Jurkat, Clone E6-1 (cell line): ENCODE measurements at regions not wholly inside any gene's neighbourhood (a gene's known extent, or its start where the extent isn't known, plus 50 kb on each side); places are given as distances from the start of the nearest gene placed in this dataset.
A peak's percentile ranks its signal among the peaks of the same experiment; 100 is the strongest.
"Not testable (repeated sequence)": the region's sequence is repeated elsewhere in the genome, so short reads cannot be mapped to it uniquely, and the experiment has no call there.

ENCODE experiments used
- DNase-seq: peaks from one replicate; pipeline ENCODE4 v3.0.0-alpha.2; 2011; ENCODE audit warnings: low read depth, low spot score
- H3K4me3 ChIP-seq: 2 replicates; pipeline ENCODE4 v1.5.1; 2011; ENCODE audit warnings: mild to moderate bottlenecking, low read length, control low read depth, moderate library complexity

DNA sequence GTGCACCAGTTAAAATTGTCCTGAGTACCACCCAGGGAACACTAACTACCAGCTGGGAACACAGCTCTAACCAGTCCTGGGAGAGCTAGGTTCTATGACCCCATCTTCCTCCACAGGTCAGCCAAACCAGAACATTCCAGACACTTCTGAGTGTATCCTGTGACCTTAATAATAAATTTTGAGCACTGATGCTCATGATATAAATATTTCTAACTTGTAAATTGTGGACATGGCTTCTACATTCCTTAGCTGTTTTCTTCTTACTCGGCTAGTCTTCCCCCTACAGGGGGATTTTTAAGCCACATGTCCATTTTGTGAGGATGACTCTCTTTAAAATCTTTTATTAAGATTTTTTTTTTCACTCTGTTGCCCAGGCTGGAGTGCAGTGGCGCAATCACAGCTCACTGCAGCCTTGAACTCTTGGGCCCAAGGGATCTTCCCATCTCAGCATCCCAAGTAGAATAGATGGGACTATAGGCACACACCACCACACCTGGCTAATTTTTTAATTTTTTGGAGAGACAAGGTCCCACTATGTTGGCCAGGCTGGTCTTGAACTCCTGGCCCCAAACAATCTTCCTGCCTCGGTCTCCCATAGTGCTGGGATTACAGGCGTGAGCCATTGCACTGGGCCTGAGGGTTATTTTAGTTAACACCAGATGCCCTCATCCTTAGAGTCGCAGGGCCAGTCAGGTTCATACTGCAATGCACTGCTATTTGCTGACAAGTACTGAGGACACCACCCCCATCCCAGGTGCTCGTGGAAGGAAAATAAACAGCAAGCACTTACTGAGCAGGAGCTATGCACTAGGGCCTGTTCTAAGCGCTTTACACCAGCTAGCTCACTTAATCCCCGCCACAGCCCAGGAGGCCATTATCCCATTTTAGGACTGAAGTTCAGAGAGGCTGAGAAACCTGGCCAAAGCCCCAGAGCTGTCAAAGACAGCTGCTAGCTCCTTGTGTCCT lies 142.6 kb upstream of the NCOR2 start:
- DNase-seq = no peak
- H3K4me3 ChIP-seq = no peak overlapping the region

- no peak for DNase-seq
- H3K4me3 ChIP-seq = no peak overlapping the region
Measured at GRCh38 chr12:124707316-124707715, 139.9 kb upstream of the NCOR2 start.

- H3K4me3 ChIP-seq = no peak overlapping the region
- DNase-seq = no peak
Measured at GRCh38 chr12:124706363-124706762, 139.0 kb upstream of the NCOR2 start.

DNA sequence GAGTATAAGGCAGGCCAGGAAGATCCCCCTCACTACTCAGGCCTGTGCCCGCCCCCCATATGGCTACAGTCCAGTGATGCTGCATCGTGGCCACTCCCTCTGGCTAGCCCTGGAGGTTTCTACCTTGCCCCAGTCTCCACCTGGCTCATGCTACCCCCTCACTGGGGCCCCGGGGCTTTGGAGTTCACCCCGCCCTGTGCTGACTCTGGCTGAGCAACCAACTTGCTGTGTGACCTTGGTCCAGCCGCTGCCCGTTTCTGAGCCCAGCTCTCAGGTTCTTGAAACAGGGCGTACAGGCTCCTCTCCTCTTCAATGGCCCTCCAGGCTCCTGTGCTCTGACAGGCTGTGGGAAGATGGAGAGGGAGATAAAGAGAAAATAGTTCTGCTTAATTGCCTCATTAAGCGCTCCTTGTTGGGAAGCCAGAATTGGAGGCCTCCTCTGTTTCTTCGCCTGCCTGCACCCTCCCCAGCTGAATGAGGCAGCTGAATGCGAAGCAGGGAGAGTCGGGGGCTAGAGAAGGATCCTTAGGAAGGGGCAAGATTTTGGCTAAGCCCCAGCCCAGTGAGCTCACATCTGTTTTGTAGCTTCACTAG lies 138.2 kb upstream of the NCOR2 start:
- DNase-seq = no peak

DNA sequence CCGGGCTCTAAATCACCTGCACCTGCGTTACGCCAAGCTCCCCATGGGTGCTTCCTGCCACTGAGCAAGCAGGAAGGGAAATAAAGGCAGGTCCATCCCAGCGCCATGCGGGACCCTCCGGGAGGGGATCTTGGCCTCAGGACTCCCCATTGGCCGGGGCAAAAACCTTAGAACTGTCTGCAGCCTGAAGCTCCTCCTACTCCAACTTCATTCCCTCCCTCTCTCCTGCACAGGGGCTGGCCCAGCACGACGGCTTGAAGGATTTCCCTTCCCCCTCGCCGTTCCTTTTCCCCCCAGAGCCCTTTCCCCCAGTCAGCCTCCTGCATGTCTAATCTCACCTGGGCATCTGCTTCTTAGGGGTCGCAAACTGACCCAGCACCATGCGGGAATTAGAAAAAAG lies 137.2 kb upstream of the NCOR2 start:
- DNase-seq = no peak
- H3K4me3 ChIP-seq = no peak overlapping the region

More for the DNA sequence above, 138.2 kb upstream of the NCOR2 start:
- no peak overlapping the region for H3K4me3 ChIP-seq

DNA sequence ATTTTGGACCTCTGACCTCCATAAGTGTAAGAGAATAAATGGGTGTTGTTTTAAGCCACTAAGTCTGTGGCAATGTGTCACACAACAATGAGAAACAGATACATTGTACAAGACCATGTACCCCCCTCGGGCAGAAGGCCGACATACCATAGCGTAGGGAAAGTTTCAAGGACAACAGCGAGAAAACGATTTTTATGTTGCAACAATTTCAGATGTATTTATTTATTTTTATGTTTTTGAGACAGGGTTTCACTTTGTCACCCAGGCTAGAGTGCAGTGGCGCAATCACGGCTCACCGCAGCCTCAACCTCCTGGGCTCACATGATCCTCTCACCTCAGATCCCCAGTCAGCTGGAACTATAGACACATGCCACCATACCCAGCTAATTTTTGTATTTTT lies 136.4 kb upstream of the NCOR2 start:
- no peak overlapping the region for H3K4me3 ChIP-seq
- no peak for DNase-seq

GRCh38 chr12:124702736-124703135 lies 135.3 kb upstream of the NCOR2 start:
- no peak overlapping the region for H3K4me3 ChIP-seq
- DNase-seq = no peak

GRCh38 chr12:124700810-124701592 lies 133.6 kb upstream of the NCOR2 start:
- H3K4me3 ChIP-seq = no peak overlapping the region
- no peak for DNase-seq

DNA sequence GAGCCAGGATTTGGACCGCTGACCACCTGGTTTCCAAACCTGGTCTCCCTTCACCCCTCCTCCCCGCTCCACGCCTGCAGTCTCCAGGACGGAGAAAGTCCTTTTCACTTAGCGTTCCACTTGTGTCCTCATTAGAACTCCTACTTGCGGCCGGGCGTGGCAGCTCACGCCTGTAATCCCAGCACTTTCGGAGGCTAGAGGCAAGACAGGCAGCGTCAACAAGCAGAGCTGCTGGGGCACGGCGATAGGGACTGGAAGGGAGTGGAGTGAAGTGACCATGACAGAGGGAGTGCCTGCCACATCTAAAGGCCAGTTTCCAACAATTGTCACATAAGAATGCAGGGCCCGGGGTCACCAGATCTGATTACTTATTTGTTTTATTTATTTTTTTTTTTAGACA lies 132.5 kb upstream of the NCOR2 start:
- H3K4me3 ChIP-seq = no peak overlapping the region
- DNase-seq = no peak

DNA sequence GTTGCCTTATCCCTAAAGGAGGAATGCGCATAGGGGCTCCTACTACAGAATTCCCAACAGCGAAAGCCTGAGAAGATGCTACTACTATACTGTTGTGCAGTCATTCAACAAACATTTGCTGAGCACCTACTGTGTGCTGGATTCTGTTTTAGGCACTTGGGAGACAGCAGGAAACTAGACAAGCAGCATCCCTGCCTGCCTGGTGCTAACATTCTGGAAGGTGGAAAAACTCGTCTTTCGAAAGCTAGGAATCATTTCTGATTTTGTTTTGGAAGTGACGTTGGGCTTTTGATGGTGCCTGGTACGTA lies 131.5 kb upstream of the NCOR2 start:
- no peak for DNase-seq
- no peak overlapping the region for H3K4me3 ChIP-seq

GRCh38 chr12:124698211-124698997 lies 131.0 kb upstream of the NCOR2 start:
- no peak for DNase-seq
- no peak overlapping the region for H3K4me3 ChIP-seq

GRCh38 chr12:124697722-124698121 lies 130.3 kb upstream of the NCOR2 start:
- not testable (repeated sequence) for DNase-seq, H3K4me3 ChIP-seq

- no peak overlapping the region for H3K4me3 ChIP-seq
- no peak for DNase-seq
Measured at GRCh38 chr12:124696693-124697476, 129.5 kb upstream of the NCOR2 start.

DNA sequence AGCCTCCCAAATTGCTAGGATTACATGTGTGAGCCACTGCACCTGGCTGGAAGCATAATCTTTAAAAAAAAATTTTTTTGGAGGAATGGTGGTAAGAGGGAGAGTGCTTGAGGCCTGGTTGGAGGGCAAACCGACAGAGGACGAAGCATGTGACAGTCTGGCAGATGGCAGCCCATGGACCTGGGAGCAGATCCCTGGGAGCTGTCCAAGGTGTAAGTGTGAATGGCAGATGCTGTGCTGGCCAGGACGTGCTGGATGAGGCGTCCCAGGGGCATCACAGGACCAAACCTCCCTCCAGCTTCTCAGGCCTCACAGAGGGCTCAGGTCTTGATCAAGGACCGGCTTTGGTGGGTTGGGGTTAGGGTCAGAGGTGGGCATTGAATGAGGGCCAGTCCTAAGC lies 128.4 kb upstream of the NCOR2 start:
- no peak for DNase-seq
- no peak overlapping the region for H3K4me3 ChIP-seq

- no peak overlapping the region for H3K4me3 ChIP-seq
- DNase-seq = no peak
Measured at GRCh38 chr12:124694846-124695497, 127.6 kb upstream of the NCOR2 start.

GRCh38 chr12:124694250-124694649 lies 126.8 kb upstream of the NCOR2 start:
- DNase-seq = peak; percentile 60

DNA sequence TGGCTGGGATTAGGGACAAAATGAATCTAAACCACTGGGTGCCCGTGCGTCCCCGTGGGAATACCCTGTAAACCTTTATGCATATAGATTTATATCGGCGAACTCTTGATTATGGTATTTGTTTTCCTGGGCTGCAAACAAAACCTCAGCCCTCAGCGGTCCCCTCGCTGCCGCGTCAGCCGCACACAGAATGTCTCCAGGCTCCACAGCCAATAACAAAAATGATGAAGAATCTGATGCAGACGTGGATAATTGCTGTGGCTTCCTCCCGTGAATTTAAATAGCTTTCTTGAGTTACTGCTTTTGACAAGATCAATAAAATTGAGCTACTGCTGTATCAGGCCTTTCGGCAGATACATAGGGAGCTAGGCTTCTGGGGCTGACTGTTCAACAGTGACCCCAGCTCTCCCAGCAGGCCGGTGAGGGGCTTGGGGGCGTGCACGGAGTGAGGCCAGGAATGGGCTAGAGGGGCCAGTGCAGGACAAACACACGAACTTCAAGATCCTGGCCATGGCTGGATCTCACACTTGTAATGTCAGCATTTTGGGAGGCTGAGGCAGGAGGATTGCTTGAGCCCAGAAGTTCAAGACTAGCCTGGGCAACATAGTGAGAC lies 125.8 kb upstream of the NCOR2 start:
- H3K4me3 ChIP-seq = no peak overlapping the region

More at GRCh38 chr12:124694250-124694649, 126.8 kb upstream of the NCOR2 start:
- H3K4me3 ChIP-seq = no peak overlapping the region

DNA sequence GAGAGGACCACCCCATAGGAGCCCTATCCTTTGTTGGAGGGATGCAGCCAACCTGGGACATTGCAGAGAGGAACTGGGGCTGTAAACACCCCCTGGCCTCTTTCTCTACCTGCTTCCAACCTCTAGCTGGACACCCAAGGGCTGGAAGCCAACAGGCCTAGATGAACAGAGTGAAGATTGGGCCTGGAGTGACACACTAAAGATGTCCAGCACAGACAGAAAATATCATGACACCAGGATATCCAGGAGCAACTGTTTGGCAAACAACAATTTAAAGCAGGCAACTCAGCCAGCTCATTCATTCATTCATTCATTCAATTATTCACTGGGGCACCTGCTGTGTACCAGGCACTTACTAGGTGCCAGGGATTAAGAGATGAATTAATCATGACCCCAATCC lies 125.0 kb upstream of the NCOR2 start:
- no peak for DNase-seq
- H3K4me3 ChIP-seq = no peak overlapping the region

More for the DNA sequence above, 125.8 kb upstream of the NCOR2 start:
- no peak for DNase-seq
